Esophagus squamous epithelium (tissue), 4 donors: ENCODE measurements at regions not wholly inside any gene's neighbourhood (a gene's known extent, or its start where the extent isn't known, plus 50 kb on each side); places are given as distances from the start of the nearest gene placed in this dataset.
"Not testable (repeated sequence)": the region's sequence is repeated elsewhere in the genome, so short reads cannot be mapped to it uniquely, and the experiment has no call there.

Experiments
- POLR2A ChIP-seq, 4 donors: fragments of 450-650 bp; IDR thresholded peaks; one replicate each; pipeline ENCODE4 v1.6.1; 2017; ENCODE audit warnings: antibody characterized with exemption in 4 of 4, mild to moderate bottlenecking in 4 of 4, moderate library complexity in 3 of 4
- TF ChIP-seq, protein P1 (sequence below), 6 experiments: fragments of 450-650 bp in 4 of 6; fragments of 200-600 bp in 2 of 6; sonication (generic) in 2 of 6; IDR thresholded peaks; one replicate each; pipeline ENCODE4 v1.5.1; 2016 to 2019; ENCODE audit warnings: antibody characterized with exemption in 6 of 6, mild to moderate bottlenecking in 4 of 6, moderate library complexity in 4 of 6

DNA sequence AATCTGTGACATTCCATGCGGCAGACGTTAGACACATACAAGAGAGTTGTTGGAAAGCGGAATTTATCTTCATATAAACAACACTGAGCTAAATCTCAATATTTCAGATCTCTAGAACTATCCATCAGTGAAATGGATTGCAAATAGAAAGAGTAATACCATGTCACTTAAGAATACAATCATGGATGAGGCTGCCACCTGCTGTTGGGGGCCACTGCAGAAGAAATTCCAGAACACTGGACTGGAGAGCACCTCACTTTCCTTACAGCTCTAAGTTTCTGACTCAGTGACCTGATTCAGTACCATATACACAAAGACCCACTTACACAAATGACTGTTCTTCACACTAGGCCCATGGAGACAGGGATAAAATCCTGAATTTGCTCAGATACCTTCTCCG lies 75.1 kb upstream of the TP53BP2 start:
- TF ChIP-seq, protein P1, sequence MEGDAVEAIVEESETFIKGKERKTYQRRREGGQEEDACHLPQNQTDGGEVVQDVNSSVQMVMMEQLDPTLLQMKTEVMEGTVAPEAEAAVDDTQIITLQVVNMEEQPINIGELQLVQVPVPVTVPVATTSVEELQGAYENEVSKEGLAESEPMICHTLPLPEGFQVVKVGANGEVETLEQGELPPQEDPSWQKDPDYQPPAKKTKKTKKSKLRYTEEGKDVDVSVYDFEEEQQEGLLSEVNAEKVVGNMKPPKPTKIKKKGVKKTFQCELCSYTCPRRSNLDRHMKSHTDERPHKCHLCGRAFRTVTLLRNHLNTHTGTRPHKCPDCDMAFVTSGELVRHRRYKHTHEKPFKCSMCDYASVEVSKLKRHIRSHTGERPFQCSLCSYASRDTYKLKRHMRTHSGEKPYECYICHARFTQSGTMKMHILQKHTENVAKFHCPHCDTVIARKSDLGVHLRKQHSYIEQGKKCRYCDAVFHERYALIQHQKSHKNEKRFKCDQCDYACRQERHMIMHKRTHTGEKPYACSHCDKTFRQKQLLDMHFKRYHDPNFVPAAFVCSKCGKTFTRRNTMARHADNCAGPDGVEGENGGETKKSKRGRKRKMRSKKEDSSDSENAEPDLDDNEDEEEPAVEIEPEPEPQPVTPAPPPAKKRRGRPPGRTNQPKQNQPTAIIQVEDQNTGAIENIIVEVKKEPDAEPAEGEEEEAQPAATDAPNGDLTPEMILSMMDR (IDR thresholded peaks at IDR 0.05) = not testable (repeated sequence)
- not testable (repeated sequence) for TF ChIP-seq POLR2A (IDR thresholded peaks at IDR 0.05)
